Fibroblast of skin of back (primary cell): ENCODE measurements at regions not wholly inside any gene's neighbourhood (a gene's known extent, or its start where the extent isn't known, plus 50 kb on each side); places are given as distances from the start of the nearest gene placed in this dataset.
"Not testable (repeated sequence)": the region's sequence is repeated elsewhere in the genome, so short reads cannot be mapped to it uniquely, and the experiment has no call there.

ENCODE experiments used
- DNase-seq: peaks from one replicate; pipeline ENCODE4 v3.0.0-alpha.2; 2013

DNA sequence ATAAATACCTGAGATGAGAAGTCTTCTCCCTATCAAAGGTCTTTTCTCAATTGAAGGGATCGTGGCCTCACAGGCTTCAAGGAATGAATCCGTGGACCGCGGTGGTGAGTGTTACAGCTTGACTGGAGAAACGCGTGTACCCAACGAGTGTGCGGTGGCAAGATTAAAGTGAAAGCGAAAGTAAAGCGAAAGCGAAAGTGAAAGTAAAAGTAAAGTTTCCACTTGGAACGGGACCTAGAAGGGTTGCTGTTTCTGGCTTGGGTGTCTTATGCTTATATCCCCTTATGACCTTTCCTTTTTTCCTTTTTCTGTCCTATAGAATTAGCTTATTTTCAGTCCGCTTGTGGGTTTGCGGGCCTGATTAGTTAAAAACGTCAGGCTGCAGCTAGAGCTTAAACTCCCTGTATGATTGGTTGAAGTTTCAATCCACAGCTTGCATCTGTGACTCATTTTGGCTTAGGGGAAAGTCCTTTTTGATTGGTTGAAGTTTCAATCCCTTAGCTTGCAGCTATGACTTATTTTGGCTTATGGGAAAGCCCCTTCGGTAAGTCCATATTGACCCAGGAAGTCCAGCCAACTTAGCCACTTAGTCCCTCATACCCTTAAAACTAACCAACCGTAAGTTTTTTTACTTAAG, 924.3 kb upstream of the CDH10 start:
- DNase-seq = no peak

DNA sequence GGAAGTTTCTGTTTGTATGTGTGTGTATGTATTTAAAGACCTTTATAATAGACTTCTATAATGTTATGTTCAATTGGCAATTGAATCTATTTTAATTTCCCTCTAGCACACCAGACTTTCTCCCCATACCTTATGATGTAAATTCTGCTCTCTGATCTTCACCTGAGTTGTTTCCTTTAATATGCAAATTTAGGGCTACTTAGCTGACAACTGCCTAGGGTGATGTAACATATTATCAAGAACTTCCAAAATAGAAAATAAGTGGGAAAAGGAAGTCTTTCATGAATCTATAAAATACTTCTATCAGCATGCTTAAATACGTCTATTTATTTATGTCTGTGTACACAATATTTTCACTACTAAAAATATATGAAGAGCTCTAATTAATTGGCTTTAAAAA, 923.5 kb upstream of the CDH10 start:
- DNase-seq = no peak

GRCh38 chr5:25567881-25568280, 923.1 kb upstream of the CDH10 start:
- no peak for DNase-seq

- DNase-seq = no peak
These were observed 917.9 kb upstream of the CDH10 start for GRCh38 chr5:25562656-25563055.

DNA sequence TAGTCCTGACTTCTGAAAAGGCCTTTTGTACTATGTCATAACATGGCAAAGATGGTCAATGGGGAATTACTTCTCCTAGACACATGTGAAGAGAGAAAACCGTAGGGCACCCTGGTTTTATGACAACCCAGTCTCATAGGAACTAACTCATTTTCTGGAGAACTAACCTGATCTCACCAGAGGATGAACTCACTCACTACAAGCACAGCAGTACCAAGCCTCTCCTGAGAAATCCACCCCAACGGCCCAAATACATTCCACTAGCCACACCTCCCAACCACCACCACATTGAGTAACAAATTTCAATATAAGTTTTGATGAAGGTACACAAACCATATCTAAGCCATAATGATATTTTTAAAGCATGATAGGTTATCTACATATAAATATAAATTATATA, 909.3 kb upstream of the CDH10 start:
- DNase-seq = no peak

GRCh38 chr5:25552871-25553481, 908.2 kb upstream of the CDH10 start:
- no peak for DNase-seq

- DNase-seq = no peak
These were observed 906.0 kb upstream of the CDH10 start for GRCh38 chr5:25550793-25551192.

DNA sequence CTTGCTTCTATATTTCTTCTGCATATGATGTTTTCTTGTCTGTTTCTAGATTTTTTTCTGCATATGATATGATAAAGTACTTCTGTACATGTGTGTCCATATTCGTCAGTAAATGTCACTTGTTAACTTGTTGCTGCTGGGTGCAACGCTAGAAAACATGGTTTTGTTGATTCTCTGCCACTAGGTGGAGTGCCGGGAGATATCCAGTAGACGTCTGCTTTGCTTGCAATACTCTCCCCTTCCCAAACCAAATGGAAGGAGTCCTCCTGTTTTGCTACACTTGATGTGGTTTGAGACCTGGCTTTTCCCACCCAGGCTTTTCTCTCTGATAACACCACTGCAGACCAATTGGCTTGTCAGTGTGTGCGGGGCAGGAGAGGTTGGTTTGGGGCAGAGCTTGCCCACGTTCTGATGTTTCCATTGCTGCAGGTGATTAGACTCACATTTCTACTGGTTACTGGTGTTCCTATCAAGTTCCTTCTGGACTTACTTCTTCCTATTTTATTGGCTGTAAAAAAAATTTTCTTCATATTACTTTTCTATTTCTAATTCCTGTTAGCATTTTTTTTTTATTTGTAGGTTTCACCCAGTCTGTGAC, 900.0 kb upstream of the CDH10 start:
- peak; percentile 12 for DNase-seq

DNA sequence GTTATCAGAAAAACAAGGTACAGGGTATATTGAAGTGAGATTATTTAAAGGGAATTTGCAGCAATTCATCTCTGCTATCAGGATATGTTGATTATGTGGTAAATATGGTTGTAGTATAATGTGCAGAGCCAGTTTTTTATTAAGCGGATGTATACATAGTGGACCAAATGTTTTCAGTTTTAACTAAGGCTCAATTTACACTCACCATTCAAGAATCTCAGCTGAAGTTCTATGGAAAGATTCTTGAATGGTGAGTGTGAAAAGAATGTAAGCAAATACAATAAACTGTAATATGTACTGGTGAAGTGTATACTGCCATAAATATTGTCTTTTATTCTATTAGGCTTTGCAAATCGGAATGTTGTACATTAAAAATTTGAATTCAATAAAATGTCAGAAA, 895.9 kb upstream of the CDH10 start:
- DNase-seq = peak; percentile 9

GRCh38 chr5:25539536-25539935, 894.8 kb upstream of the CDH10 start:
- DNase-seq = peak; percentile 8

GRCh38 chr5:25536461-25536860, 891.7 kb upstream of the CDH10 start:
- not testable (repeated sequence) for DNase-seq

- no peak for DNase-seq
These were observed 871.4 kb upstream of the CDH10 start for GRCh38 chr5:25516141-25516540.

GRCh38 chr5:25515525-25515924, 870.7 kb upstream of the CDH10 start:
- DNase-seq = no peak

DNA sequence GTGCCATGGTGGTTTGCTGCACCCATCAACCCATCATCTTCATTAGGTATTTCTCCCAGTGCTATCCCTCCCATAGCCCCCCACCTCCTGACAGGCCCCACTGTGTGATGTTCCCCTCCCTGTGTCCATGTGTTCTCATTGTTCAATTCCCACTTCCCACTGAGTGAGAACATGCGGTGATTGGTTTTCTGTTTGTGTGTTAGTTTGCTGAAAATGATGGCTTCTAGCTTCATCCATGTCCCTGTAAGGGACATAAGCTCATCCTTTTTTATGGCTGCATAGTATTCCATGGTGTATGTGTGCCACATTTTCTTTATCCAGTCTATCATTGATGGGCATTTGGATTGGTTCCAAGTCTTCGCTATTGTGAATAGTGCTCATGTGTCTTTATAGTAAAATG, 865.9 kb upstream of the CDH10 start:
- not testable (repeated sequence) for DNase-seq

DNA sequence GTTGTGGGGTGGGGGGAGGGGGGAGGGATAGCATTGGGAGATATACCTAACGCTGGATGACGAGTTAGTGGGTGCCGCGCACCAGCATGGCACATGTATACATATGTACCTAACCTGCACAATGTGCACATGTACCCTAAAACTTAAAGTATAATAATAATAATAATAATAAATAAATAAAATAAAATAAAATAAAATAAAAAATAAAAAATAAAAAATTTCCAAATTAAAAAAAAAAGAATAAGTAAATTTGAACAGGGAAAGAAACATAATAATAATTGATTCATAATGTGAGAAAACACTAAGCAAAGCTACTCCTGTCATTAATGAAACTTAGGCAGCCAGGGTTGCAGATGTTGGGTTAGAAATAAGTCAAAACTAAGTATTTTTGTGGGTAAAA, 863.2 kb upstream of the CDH10 start:
- not testable (repeated sequence) for DNase-seq

DNA sequence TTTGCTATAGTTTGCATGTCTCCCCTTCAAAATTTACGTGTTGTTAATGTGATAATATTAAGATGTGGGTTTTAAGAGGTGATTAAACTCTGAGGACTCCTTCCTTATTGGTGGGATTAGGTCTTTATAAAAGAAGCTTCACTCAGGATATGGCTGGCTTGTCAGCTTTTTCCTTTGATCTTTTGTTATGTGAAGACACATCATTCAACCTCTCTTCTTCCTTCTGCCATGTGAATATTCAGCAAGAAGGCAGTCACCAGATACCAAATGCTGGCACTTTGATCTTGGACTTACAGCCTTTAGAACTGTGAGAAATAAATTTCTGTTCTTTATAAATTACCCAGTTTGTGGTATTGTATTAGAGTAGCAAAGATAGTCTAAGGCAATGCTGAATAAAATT, 855.9 kb upstream of the CDH10 start:
- no peak for DNase-seq

GRCh38 chr5:25489834-25490538, 845.2 kb upstream of the CDH10 start:
- DNase-seq = peak; percentile 1

GRCh38 chr5:25488119-25488518, 843.3 kb upstream of the CDH10 start:
- no peak for DNase-seq

- DNase-seq = no peak
These were observed 839.6 kb upstream of the CDH10 start for GRCh38 chr5:25484391-25484790.

DNA sequence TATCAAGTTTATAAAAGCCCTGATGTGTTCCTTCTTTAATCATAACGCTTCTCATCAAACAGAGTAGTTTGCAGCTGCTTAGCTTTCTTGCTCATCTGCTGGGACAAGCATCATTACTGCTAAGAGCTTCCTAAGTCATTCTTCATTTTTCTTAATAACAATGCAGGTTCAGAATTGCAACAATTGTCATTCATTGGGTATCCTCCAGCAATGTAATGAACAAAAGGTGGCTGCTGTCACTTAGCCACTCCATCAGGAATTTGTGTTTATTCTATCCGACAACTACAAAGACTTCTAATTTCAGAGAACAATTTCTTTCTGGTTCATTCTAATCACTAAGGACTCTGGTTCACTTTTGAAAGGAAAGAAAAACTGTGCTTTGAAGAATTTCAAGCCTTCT, 836.7 kb upstream of the CDH10 start:
- no peak for DNase-seq

GRCh38 chr5:25459082-25459481, 814.3 kb upstream of the CDH10 start:
- DNase-seq = no peak

DNA sequence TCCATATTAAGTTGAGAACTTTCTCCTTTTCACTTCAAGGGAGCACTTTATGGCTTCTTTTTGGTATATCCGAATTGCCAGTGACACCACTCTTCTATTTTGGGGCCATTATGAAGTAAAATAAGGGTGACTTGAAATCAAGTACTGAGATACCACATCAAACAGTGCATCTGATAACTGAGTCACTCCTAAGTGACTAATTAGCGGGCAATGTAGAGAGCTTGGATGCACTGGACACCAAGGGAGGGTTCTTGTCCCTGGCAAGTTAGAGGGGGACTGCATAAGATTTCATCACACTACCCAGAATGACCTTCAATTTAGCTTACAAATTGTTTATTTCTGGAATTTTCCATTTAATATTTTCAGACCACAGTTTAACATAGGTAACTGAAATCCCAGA, 813.9 kb upstream of the CDH10 start:
- DNase-seq = no peak

DNA sequence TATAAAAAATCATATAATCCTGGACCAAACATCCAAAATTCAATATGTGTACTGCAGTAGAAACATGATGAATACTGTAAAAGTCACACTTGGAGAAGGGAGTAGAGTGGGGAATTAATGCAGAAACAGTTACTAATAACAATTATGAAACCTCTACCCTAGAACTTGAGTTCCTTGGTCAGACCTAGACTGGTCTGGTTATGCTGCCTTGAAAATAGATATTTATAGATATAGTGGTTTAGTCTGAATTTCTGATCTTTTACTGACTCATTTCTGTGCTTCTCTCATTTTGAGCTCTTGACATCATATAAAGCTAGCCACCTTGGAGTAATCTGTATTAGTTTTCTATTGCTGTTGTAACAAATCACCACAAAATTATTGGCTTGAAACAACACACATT, 808.7 kb upstream of the CDH10 start:
- no peak for DNase-seq

- DNase-seq = no peak
These were observed 806.5 kb upstream of the CDH10 start for GRCh38 chr5:25451294-25451693.
